Esophagus squamous epithelium (tissue), 5 donors: ENCODE measurements at regions not wholly inside any gene's neighbourhood (a gene's known extent, or its start where the extent isn't known, plus 50 kb on each side); places are given as distances from the start of the nearest gene placed in this dataset.

ENCODE experiments used
- DNase-seq: peaks from one replicate; lab custom pipeline; 2025; lab: John Stamatoyannopoulos, UW
- H3K27ac ChIP-seq, 4 donors: fragments of 200-600 bp; sonication (generic); one replicate each; pipeline ENCODE4 v1.5.1; 2016 to 2019; ENCODE audit warnings: mild to moderate bottlenecking in 1 of 4
- H3K27me3 ChIP-seq, 4 donors: fragments of 200-600 bp; sonication (generic); 1 replicate in 3 of 4; 2 replicates in 1 of 4; pipeline versions ENCODE4 v1.5.1 to v1.6.0; 2017 to 2021; ENCODE audit warnings: antibody characterized with exemption in 1 of 4
- H3K36me3 ChIP-seq, 3 donors: fragments of 200-600 bp; sonication (generic); one replicate each; pipeline ENCODE4 v1.5.1; 2016 to 2019
- H3K4me1 ChIP-seq, 3 donors: fragments of 200-600 bp; sonication (generic); one replicate each; pipeline ENCODE4 v1.5.1; 2017 to 2019
- H3K4me3 ChIP-seq, 4 donors: fragments of 200-600 bp; sonication (generic); 1 replicate in 3 of 4; 2 replicates in 1 of 4; pipeline ENCODE4 v1.5.1; 2016 to 2019; ENCODE audit warnings: mild to moderate bottlenecking in 2 of 4, moderate library complexity in 1 of 4
- H3K9me3 ChIP-seq, 3 donors: fragments of 200-600 bp; sonication (generic); one replicate each; pipeline ENCODE4 v1.5.1; 2016 to 2019
- CTCF ChIP-seq, 6 experiments: fragments of 450-650 bp in 4 of 6; fragments of 200-600 bp in 2 of 6; sonication (generic) in 2 of 6; IDR thresholded peaks; one replicate each; pipeline ENCODE4 v1.5.1; 2016 to 2019; ENCODE audit warnings: antibody characterized with exemption in 6 of 6, mild to moderate bottlenecking in 4 of 6, moderate library complexity in 4 of 6
- POLR2A ChIP-seq, 4 donors: fragments of 450-650 bp; IDR thresholded peaks; one replicate each; pipeline ENCODE4 v1.6.1; 2017; ENCODE audit warnings: antibody characterized with exemption in 4 of 4, mild to moderate bottlenecking in 4 of 4, moderate library complexity in 3 of 4
- WGBS, 2 donors: methylation state at CpG; one replicate each; pipeline ENCODE4 v1.1.5; 2018; 5-methylcytosine and 5-hydroxymethylcytosine counted together
- intact Hi-C: fragments of 100-400 bp; cut with DNase I; formaldehyde crosslinking; loops from one replicate; pipeline ENCODE4 v1.15.0; 2022
- donor health status: DM: yes; HTN: yes; CAD: no.

DNA sequence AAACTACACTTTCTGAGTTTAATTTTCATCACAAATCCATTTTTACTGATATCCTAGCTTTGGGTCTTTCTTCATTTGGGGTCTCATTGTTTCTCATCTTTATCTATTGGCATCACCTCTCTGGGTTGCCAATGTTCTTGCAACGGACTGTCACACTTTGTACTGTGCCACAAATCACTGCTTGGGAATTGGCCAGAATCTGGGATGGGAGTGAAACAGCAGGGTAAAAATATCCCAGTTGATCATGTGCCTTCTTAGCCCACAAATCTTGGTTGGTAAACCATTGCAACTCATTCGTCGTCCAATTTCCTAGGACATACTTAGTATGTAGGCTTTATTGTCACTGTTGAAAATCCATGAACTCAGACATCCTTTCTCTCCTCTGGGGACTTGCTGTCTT is 698.5 kb downstream of the OTOL1 start:
- DNase-seq, result no peak
- no peaks in the 10 kb centered on the region for H3K9me3 ChIP-seq
- no peak overlapping the region for H3K4me3 ChIP-seq
- 71 to 76% methylated on average over 3 of the region's 3 CpGs for WGBS, 2 donors
- no peak for TF ChIP-seq POLR2A (IDR thresholded peaks at IDR 0.05)
- no peak for TF ChIP-seq CTCF (IDR thresholded peaks at IDR 0.05)
- H3K27me3 ChIP-seq, result no peaks in the 10 kb centered on the region
- intact Hi-C loops, result no loop called here
- no peaks in the 10 kb centered on the region for H3K36me3 ChIP-seq
- no peaks in the 10 kb centered on the region for H3K4me1 ChIP-seq
- H3K27ac ChIP-seq, result no peak overlapping the region

DNA sequence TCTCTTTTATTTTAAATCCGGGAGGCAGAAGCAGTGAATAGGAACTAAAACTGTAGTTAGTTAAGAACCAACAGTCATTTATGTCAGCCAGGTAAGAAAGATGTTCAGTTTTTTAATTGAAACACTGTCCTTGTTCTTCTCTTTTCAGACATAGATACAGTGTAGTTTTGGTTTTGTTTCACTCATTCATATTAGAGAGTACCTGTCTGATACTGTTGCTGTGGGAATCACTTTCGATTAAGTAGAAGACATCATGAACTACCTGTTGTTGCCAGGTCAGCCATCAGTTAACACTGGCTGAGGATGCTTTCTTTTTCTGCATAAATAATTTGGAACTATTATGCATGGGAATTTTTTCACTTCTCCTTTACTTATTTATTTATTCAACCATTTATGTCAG is 700.4 kb downstream of the OTOL1 start:
- Histone ChIP-seq H3K27ac (no peak overlapping the region), H3K9me3 (no peaks in the 10 kb centered on the region), H3K4me1 (no peaks in the 10 kb centered on the region), H3K36me3 (no peaks in the 10 kb centered on the region), H3K27me3 (no peaks in the 10 kb centered on the region), H3K4me3 (no peak overlapping the region)
- WGBS, 2 donors, result 48 to 55% methylated on average over 2 of the region's 2 CpGs
- intact Hi-C loops, result no loop called here
- DNase-seq, result no peak
- no peak for TF ChIP-seq CTCF (IDR thresholded peaks at IDR 0.05)
- TF ChIP-seq POLR2A (IDR thresholded peaks at IDR 0.05), result no peak

- no peaks in the 10 kb centered on the region for H3K4me1 ChIP-seq
- no peaks in the 10 kb centered on the region for H3K27me3 ChIP-seq
- H3K36me3 ChIP-seq, result no peaks in the 10 kb centered on the region
- intact Hi-C loops, result no loop called here
- no peaks in the 10 kb centered on the region for H3K9me3 ChIP-seq
- TF ChIP-seq POLR2A (IDR thresholded peaks at IDR 0.05), result no peak
- no peak for TF ChIP-seq CTCF (IDR thresholded peaks at IDR 0.05)
- H3K27ac ChIP-seq, result no peak overlapping the region
- DNase-seq, result no peak
- no peak overlapping the region for H3K4me3 ChIP-seq
- 48 to 66% methylated on average over 7 of the region's 7 CpGs for WGBS, 2 donors
These were observed 704.2 kb downstream of the OTOL1 start for GRCh38 chr3:162200836-162201235.

DNA sequence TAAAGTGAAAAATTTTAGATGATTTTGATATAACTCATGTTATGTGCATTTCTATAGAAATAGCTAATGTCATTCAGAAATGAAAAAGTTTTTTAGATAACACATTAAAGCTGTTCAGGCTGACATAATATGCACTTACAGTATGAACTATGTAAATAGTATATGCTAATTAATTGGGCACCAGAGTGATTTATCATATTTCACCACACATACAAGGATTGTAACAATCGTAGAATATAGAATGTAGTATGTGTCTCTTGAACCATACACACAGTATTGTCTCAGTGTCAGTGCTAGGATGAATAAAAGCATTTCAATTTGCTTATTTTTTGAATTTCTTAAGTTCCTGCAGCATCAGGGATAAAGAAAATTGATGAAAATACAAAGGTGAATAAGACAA is 710.0 kb downstream of the OTOL1 start:
- Histone ChIP-seq H3K4me1 (no peaks in the 10 kb centered on the region), H3K36me3 (no peaks in the 10 kb centered on the region), H3K27ac (no peak overlapping the region), H3K9me3 (no peaks in the 10 kb centered on the region), H3K4me3 (no peak overlapping the region), H3K27me3 (no peaks in the 10 kb centered on the region)
- 71 to 72% methylated on average over 1 of the region's 1 CpG for WGBS, 2 donors
- DNase-seq, result no peak
- no peak for TF ChIP-seq CTCF (IDR thresholded peaks at IDR 0.05)
- TF ChIP-seq POLR2A (IDR thresholded peaks at IDR 0.05), result no peak
- intact Hi-C loops, result no loop called here

DNA sequence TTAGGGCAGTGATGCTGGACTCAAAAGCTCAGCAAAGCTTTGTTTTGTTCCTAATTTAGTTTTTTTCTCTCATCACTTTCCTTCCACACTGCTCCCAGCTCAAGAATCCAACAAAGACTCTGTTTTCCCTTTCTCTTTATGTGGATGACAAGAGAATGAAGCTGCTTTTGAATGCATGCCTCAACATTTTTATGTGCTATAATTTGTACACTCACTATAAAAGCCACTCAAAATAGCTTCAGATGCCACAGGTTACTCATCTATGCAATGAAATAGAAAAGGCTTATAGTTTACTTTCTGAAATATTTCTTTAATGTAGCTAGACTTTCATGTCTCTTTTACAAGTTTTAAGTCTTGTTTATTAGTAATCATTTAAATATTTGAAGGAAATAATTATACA is 714.9 kb downstream of the OTOL1 start:
- Histone ChIP-seq H3K9me3 (no peaks in the 10 kb centered on the region), H3K36me3 (no peaks in the 10 kb centered on the region), H3K27me3 (no peaks in the 10 kb centered on the region), H3K4me1 (no peaks in the 10 kb centered on the region), H3K4me3 (no peak overlapping the region), H3K27ac (no peak overlapping the region)
- DNase-seq, result no peak
- TF ChIP-seq POLR2A (IDR thresholded peaks at IDR 0.05) (no peak), CTCF (IDR thresholded peaks at IDR 0.05) (no peak)
- intact Hi-C loops, result no loop called here
